GM12875 (cell line): ENCODE measurements at regions not wholly inside any gene's neighbourhood (a gene's known extent, or its start where the extent isn't known, plus 50 kb on each side); places are given as distances from the start of the nearest gene placed in this dataset.

ENCODE experiments used
- H3K4me3 ChIP-seq: one replicate; pipeline ENCODE4 v1.5.1; 2011; ENCODE audit warnings: low read depth, low read length, control low read depth
- CTCF ChIP-seq: IDR thresholded peaks from 2 replicates; pipeline ENCODE4 v1.5.1; 2011; ENCODE audit warnings: low read depth, mild to moderate bottlenecking, control low read depth, inconsistent platforms, low read length, moderate library complexity, borderline replicate concordance; ENCODE audit not compliant: insufficient read depth

DNA sequence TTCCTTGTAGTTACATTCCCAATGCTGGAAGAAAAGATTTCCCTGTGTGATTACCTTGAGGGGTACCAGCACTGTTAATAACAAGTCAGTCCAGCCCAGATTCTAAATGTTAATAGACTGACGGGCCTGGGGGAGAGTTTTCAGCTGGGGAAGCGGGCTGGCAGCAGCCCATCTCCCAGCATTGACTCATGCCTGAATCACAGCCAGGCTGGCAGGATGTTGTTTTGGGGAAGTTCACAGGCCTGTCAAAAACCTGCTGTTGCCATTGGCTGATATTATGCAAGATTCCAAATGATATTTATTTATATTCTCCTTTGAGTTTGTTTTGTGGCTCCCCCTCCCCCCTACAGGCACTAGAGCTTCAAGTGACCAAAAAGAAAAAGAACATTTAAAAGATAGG lies 213.9 kb upstream of the CNR1 start:
- TF ChIP-seq CTCF: no peak

DNA sequence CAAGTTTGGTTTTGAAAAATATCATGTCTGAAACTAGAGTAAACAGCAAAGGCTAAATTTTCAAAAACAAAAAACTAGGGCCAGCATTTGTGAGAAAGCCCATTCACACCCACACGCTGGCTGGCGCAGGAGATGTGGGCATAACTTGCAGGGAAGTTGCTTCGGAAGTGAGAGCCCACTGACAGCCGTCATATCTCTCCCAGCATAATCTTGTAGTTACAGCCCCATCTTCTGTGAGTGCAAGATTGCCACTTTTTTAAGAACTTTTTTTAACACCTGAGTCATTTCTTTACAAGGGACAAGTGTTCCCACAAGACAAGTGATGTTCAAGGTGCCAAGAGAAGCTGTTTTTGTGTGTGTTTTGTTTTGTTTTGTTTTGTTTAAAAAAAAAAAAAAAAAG lies 212.5 kb upstream of the CNR1 start:
- TF ChIP-seq CTCF: no peak
- H3K4me3 ChIP-seq: no peak overlapping the region

More for the DNA sequence above, 213.9 kb upstream of the CNR1 start:
- H3K4me3 ChIP-seq: no peak overlapping the region

GRCh38 chr6:88377976-88378568 lies 211.9 kb upstream of the CNR1 start:
- no peak for TF ChIP-seq CTCF
- H3K4me3 ChIP-seq: no peak overlapping the region

- H3K4me3 ChIP-seq: no peak overlapping the region
- TF ChIP-seq CTCF: no peak
Observed at GRCh38 chr6:88376768-88377387, 210.7 kb upstream of the CNR1 start.

GRCh38 chr6:88376197-88376596 lies 210.1 kb upstream of the CNR1 start:
- H3K4me3 ChIP-seq: no peak overlapping the region
- no peak for TF ChIP-seq CTCF

DNA sequence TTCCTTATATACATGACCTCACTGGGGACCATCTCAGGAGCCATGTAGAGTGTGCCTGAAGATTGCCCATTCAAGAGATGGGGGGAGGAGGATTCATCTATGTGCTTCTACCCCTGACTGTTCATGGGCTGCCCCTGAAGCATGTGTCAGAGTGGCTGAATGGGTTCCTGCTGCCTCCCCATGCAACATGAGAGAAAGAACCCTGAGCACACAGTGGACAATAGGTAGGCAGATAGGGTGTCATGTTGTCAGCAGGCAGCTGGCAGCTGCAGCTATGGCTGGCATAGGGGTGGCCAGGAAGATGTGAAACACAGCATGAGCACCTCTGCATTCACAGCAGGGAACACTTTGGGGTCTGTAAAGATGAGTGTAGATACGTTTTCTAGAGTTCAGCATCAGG lies 208.4 kb upstream of the CNR1 start:
- no peak overlapping the region for H3K4me3 ChIP-seq
- TF ChIP-seq CTCF: no peak

DNA sequence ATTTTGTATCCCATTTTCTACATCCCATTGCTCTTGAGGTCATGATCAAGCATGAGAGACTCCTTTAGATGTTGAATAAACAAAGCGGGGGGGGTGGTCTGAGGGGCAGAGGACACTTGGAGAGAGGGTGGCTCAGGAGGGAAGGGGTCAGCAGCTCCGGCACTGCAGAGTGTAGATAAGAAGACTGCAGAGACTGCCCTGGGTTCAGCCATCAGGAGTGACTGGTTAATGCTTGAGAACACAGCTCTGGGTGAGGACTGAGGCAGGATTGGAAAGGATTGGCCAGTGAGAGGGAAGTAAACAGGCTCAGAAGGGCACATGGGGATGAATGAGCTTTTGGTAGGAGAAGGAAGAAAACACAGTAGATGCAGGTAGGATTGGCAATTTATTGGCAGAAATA lies 205.3 kb upstream of the CNR1 start:
- no peak overlapping the region for H3K4me3 ChIP-seq
- no peak for TF ChIP-seq CTCF
